OCI-LY7 (cell line): ENCODE measurements at regions not wholly inside any gene's neighbourhood (a gene's known extent, or its start where the extent isn't known, plus 50 kb on each side); places are given as distances from the start of the nearest gene placed in this dataset.

Source experiments
- EZH2phosphoT487 ChIP-seq: fragments of 200-600 bp; sonication (generic); IDR thresholded peaks from 2 replicates; pipeline ENCODE4 v1.6.1; 2018; ENCODE audit warnings: low read depth, borderline replicate concordance, mild to moderate bottlenecking, mixed run types, antibody characterized with exemption, low read length, moderate library complexity, mixed read lengths
- TF ChIP-seq, protein P1 (sequence below): fragments of 200-600 bp; sonication (generic); conservative IDR thresholded peaks from 2 replicates; pipeline ENCODE4 v1.5.1; 2014; ENCODE audit warnings: mild to moderate bottlenecking, antibody characterized with exemption, low read length, moderate library complexity, mixed read lengths

DNA sequence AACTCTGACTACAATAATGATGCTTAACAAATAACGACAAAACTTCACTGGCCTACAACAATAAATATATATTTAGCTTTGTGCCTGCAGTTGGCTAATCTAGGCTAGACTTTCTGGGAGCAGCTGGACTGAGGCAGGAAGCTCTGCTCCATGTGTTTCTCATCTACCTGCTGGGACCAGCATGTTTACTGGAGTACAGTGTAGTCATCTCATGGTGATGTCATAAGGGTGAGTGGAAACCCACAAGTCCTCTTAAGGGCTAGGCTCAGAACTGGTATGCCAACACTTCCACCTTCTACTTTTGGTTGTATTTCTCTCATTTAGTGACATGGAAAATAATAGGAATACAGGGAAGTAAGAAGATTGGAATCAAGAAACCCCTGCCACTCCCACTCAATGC is 85.7 kb upstream of the NIPBL start:
- TF ChIP-seq, protein P1, sequence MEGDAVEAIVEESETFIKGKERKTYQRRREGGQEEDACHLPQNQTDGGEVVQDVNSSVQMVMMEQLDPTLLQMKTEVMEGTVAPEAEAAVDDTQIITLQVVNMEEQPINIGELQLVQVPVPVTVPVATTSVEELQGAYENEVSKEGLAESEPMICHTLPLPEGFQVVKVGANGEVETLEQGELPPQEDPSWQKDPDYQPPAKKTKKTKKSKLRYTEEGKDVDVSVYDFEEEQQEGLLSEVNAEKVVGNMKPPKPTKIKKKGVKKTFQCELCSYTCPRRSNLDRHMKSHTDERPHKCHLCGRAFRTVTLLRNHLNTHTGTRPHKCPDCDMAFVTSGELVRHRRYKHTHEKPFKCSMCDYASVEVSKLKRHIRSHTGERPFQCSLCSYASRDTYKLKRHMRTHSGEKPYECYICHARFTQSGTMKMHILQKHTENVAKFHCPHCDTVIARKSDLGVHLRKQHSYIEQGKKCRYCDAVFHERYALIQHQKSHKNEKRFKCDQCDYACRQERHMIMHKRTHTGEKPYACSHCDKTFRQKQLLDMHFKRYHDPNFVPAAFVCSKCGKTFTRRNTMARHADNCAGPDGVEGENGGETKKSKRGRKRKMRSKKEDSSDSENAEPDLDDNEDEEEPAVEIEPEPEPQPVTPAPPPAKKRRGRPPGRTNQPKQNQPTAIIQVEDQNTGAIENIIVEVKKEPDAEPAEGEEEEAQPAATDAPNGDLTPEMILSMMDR, result no peak
- no peak for TF ChIP-seq EZH2phosphoT487
